B cell (primary cell): ENCODE measurements at regions not wholly inside any gene's neighbourhood (a gene's known extent, or its start where the extent isn't known, plus 50 kb on each side); places are given as distances from the start of the nearest gene placed in this dataset.

ENCODE experiments used
- ATAC-seq: fragments of 200-7000 bp; cut with Tn5 transposase; one replicate; pipeline ENCODE4 v1.10.0; 2021; ENCODE audit warnings: low read depth, mild to moderate bottlenecking, moderate number of reproducible peaks, moderate library complexity
- CTCF ChIA-PET: fragments of 350-600 bp; sonication (Branson Sonifier 250); formaldehyde crosslinking; loops from one replicate; lab custom pipeline; 2021; ENCODE audit warnings: antibody characterized with exemption, inconsistent platforms; lab: Charles Lee
- POLR2A ChIA-PET: fragments of 350-600 bp; sonication (Branson Sonifier 250); formaldehyde crosslinking; loops from one replicate; lab custom pipeline; 2021; ENCODE audit warnings: antibody characterized with exemption; lab: Charles Lee
- DNase-seq: peaks from one replicate; pipeline ENCODE4 v3.0.0; 2013
- H2AFZ ChIP-seq: 2 replicates; pipeline ENCODE4 v1.6.1; 2012; ENCODE audit warnings: mild to moderate bottlenecking, low read depth, low read length; ENCODE audit not compliant: insufficient read depth, poor library complexity, severe bottlenecking
- H3K27ac ChIP-seq, 2 donors: 1 replicate in 1 of 2; 2 replicates in 1 of 2; pipeline ENCODE4 v1.5.1; 2012 to 2013; ENCODE audit warnings: low read length in 2 of 2, mild to moderate bottlenecking in 2 of 2, moderate library complexity in 1 of 2
- H3K27me3 ChIP-seq, 4 experiments: fragments of 200-600 bp in 1 of 4; sonication (generic) in 1 of 4; replicated peaks in 1 of 4; 1 replicate in 2 of 4; 2 replicates in 2 of 4; pipeline versions ENCODE4 v1.6.1 to v1.7.0; 2013 to 2016; ENCODE audit warnings: low read length in 3 of 4, mild to moderate bottlenecking in 2 of 4, mixed read lengths in 1 of 4, moderate library complexity in 1 of 4; ENCODE audit not compliant: insufficient read depth in 4 of 4, control insufficient read depth in 3 of 4; ENCODE audit errors: control extremely low read depth in 1 of 4
- H3K36me3 ChIP-seq, 2 experiments: replicated peaks in 1 of 2; 1 replicate in 1 of 2; 2 replicates in 1 of 2; pipeline versions ENCODE4 v1.6.1 to v1.7.1; 2013; ENCODE audit warnings: low read length in 1 of 2; ENCODE audit not compliant: insufficient read depth in 2 of 2, control insufficient read depth in 1 of 2; ENCODE audit errors: control extremely low read depth in 1 of 2, extremely low read depth in 1 of 2
- H3K4me1 ChIP-seq, 2 donors: fragments of 200-600 bp in 1 of 2; sonication (generic) in 1 of 2; 1 replicate in 1 of 2; 2 replicates in 1 of 2; pipeline versions ENCODE4 v1.5.1 to v1.6.1; 2013 to 2017; ENCODE audit warnings: low read length in 2 of 2; ENCODE audit not compliant: control insufficient read depth in 2 of 2, insufficient read depth in 2 of 2
- H3K4me2 ChIP-seq: replicated peaks from 2 replicates; pipeline ENCODE3; 2012; ENCODE audit warnings: mild to moderate bottlenecking, low read depth, low read length; ENCODE audit not compliant: poor library complexity, severe bottlenecking
- H3K4me3 ChIP-seq, 5 experiments: fragments of 200-600 bp in 1 of 5; sonication (generic) in 1 of 5; 1 replicate in 3 of 5; 2 replicates in 2 of 5; pipeline versions ENCODE4 v1.5.1 to v1.7.0; 2011 to 2016; ENCODE audit warnings: low read length in 4 of 5, mild to moderate bottlenecking in 4 of 5, low read depth in 2 of 5, control low read depth in 1 of 5, moderate library complexity in 1 of 5; ENCODE audit not compliant: insufficient read depth in 1 of 5; ENCODE audit errors: control extremely low read depth in 1 of 5, extremely low read depth in 1 of 5
- H3K79me2 ChIP-seq: fragments of 200-600 bp; sonication (generic); one replicate; pipeline ENCODE4 v1.6.0; 2016; ENCODE audit warnings: low read length; ENCODE audit not compliant: control insufficient read depth, insufficient read depth
- H3K9ac ChIP-seq: fragments of 200-600 bp; sonication (generic); 2 replicates; pipeline ENCODE4 v1.6.1; 2017; ENCODE audit warnings: mild to moderate bottlenecking, low read length, moderate library complexity
- H3K9me3 ChIP-seq, 3 donors: one replicate each; pipeline versions ENCODE4 v1.6.1 to v1.7.1; 2013; ENCODE audit warnings: low read length in 2 of 3; ENCODE audit not compliant: control insufficient read depth in 2 of 3, insufficient read depth in 1 of 3; ENCODE audit errors: control extremely low read depth in 1 of 3
- H4K20me1 ChIP-seq: 2 replicates; pipeline ENCODE4 v1.6.0; 2012; ENCODE audit warnings: mild to moderate bottlenecking, low read length; ENCODE audit not compliant: insufficient read depth, control insufficient read depth, poor library complexity, severe bottlenecking
- H3K27ac Mint-ChIP-seq: one replicate; pipeline ENCODE4 v1.8.0; 2021; ENCODE audit warnings: mixed read lengths
- H3K27me3 Mint-ChIP-seq: one replicate; pipeline ENCODE4 v1.8.0; 2021; ENCODE audit warnings: mixed read lengths
- H3K4me1 Mint-ChIP-seq: one replicate; pipeline ENCODE4 v1.8.0; 2021; ENCODE audit warnings: mixed read lengths
- H3K4me3 Mint-ChIP-seq: one replicate; pipeline ENCODE4 v1.8.0; 2021; ENCODE audit warnings: mixed read lengths
- H3K9me3 Mint-ChIP-seq: one replicate; pipeline ENCODE4 v1.8.0; 2022; ENCODE audit warnings: mixed read lengths; ENCODE audit not compliant: insufficient read depth
- CTCF ChIP-seq: fragments of 200-600 bp; IDR thresholded peaks from one replicate; pipeline ENCODE4 v1.8.0; 2022; ENCODE audit warnings: antibody characterized with exemption, mild to moderate bottlenecking
- EZH2 ChIP-seq: IDR thresholded peaks from 2 replicates; pipeline ENCODE4 v1.6.1; 2012; ENCODE audit warnings: borderline replicate concordance, low read depth, mild to moderate bottlenecking, moderate library complexity, low read length; ENCODE audit not compliant: insufficient read depth, poor library complexity, severe bottlenecking
- WGBS: methylation state at CpG from one replicate; pipeline ENCODE4 v1.1.5; 2013; ENCODE audit warnings: missing lambda C conversion rate; ENCODE audit not compliant: insufficient coverage; 5-methylcytosine and 5-hydroxymethylcytosine counted together
- intact Hi-C: fragments of 100-400 bp; cut with micrococcal nuclease; formaldehyde crosslinking; loops from one replicate; pipeline ENCODE4 v1.10.0; 2022

GRCh38 chr3:22666736-22667135, 536.4 kb upstream of the UBE2E2 start:
- 27% methylated on average over 1 of the region's 1 CpG for WGBS
- CTCF ChIA-PET, result no interaction called here

GRCh38 chr3:22671848-22672247, 531.3 kb upstream of the UBE2E2 start:
- H3K4me3 ChIP-seq, result no peak overlapping the region
- ChIA-PET CTCF (no interaction called here), POLR2A (no interaction called here)
- no CpG with 5 or more reads among the region's 1 CpG for WGBS
- no peak overlapping the region for H3K27ac ChIP-seq
- no peaks in the 10 kb centered on the region for H3K36me3 ChIP-seq
- H3K9me3 Mint-ChIP-seq, result no peaks in the 10 kb centered on the region
- no peaks in the 10 kb centered on the region for H3K27me3 ChIP-seq
- no peak for DNase-seq
- no peaks in the 10 kb centered on the region for H4K20me1 ChIP-seq
- no peak overlapping the region for H3K9ac ChIP-seq
- H3K27ac Mint-ChIP-seq, result no peak overlapping the region
- no peak overlapping the region for H2AFZ ChIP-seq
- H3K79me2 ChIP-seq, result no peaks in the 10 kb centered on the region
- no peak overlapping the region for H3K4me2 ChIP-seq
- intact Hi-C loops, result no loop called here
- no peaks in the 10 kb centered on the region for H3K4me1 ChIP-seq
- no peaks in the 10 kb centered on the region for H3K4me1 Mint-ChIP-seq
- no peak overlapping the region for H3K4me3 Mint-ChIP-seq
- H3K9me3 ChIP-seq, result no peaks in the 10 kb centered on the region
- no peak for ATAC-seq
- TF ChIP-seq EZH2, result no peak
- no peak for TF ChIP-seq CTCF
- H3K27me3 Mint-ChIP-seq, result no peaks in the 10 kb centered on the region

More at GRCh38 chr3:22666736-22667135, 536.4 kb upstream of the UBE2E2 start:
- Histone ChIP-seq H3K4me1 (no peaks in the 10 kb centered on the region), H3K36me3 (no peaks in the 10 kb centered on the region), H3K9ac (no peak overlapping the region), H4K20me1 (no peaks in the 10 kb centered on the region), H3K27me3 (no peaks in the 10 kb centered on the region), H3K9me3 (no peaks in the 10 kb centered on the region), H3K4me3 (no peak overlapping the region), H3K27ac (no peak overlapping the region), H2AFZ (no peak overlapping the region), H3K4me2 (no peak overlapping the region), H3K79me2 (no peaks in the 10 kb centered on the region)
- TF ChIP-seq CTCF, result no peak
- ATAC-seq (no peak), DNase-seq (no peak)
- Mint-ChIP-seq H3K4me3 (no peak overlapping the region), H3K27ac (no peak overlapping the region), H3K27me3 (no peaks in the 10 kb centered on the region), H3K9me3 (no peaks in the 10 kb centered on the region), H3K4me1 (no peaks in the 10 kb centered on the region)
- intact Hi-C loops, result no loop called here
- POLR2A ChIA-PET, result no interaction called here
